Fibroblast of villous mesenchyme (primary cell): ENCODE measurements at regions not wholly inside any gene's neighbourhood (a gene's known extent, or its start where the extent isn't known, plus 50 kb on each side); places are given as distances from the start of the nearest gene placed in this dataset.
A peak's percentile ranks its signal among the peaks of the same experiment; 100 is the strongest.

Experiments used
- DNase-seq: peaks from one replicate; pipeline ENCODE4 v3.0.0-alpha.2; 2010; ENCODE audit warnings: low read depth
- H3K4me3 ChIP-seq: 2 replicates; pipeline ENCODE4 v1.5.1; 2011; ENCODE audit warnings: low read depth, mild to moderate bottlenecking, low read length
- TF ChIP-seq, protein P1 (sequence below): IDR thresholded peaks from 2 replicates; pipeline ENCODE4 v1.5.1; 2012; ENCODE audit warnings: low read depth, mild to moderate bottlenecking, low read length; ENCODE audit not compliant: insufficient read depth

DNA sequence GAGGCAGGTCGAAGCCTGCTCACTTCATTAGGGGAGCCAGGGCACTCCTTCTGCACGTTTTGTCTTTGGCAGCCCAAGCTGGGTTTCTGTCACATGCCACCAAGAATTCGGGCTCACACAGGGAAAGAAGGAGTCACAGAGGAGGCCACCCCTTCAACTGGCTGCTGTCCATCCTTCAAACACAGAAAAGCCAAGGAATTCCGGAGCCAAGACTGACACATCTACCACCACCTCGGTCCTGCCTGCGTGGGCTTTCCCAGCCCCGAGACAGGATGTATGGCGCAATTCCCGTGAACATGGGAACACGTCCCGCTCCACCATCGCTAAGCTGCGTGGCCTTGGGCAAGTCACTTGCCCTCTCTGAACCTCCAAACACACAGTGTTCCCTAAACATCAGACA, 70.4 kb downstream of the NCOR2 start:
- H3K4me3 ChIP-seq = no peak overlapping the region
- TF ChIP-seq, protein P1, sequence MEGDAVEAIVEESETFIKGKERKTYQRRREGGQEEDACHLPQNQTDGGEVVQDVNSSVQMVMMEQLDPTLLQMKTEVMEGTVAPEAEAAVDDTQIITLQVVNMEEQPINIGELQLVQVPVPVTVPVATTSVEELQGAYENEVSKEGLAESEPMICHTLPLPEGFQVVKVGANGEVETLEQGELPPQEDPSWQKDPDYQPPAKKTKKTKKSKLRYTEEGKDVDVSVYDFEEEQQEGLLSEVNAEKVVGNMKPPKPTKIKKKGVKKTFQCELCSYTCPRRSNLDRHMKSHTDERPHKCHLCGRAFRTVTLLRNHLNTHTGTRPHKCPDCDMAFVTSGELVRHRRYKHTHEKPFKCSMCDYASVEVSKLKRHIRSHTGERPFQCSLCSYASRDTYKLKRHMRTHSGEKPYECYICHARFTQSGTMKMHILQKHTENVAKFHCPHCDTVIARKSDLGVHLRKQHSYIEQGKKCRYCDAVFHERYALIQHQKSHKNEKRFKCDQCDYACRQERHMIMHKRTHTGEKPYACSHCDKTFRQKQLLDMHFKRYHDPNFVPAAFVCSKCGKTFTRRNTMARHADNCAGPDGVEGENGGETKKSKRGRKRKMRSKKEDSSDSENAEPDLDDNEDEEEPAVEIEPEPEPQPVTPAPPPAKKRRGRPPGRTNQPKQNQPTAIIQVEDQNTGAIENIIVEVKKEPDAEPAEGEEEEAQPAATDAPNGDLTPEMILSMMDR = no peak
- DNase-seq = peak; percentile 84

DNA sequence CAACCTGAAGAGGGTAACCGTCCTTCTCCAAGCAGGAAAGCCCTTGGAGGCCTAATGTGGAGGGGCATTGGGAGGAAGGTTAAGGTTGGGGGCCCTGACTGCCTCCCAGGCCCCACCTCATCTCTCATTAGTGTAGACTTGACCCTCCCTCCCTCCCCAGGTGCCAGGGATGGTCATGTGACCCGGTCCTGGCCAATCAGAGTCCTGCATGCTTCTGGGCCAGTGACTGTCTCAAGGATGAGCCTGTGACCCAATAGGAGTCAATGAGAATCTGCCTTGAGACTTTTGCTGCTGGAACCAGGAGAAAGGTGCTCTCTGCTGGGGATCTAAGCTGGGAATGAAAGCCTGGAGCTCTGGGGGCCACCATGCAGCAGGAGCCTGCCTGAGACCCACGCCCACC, 70.8 kb downstream of the NCOR2 start:
- TF ChIP-seq, protein P1 = no peak
- no peak for DNase-seq
- H3K4me3 ChIP-seq = no peak overlapping the region

DNA sequence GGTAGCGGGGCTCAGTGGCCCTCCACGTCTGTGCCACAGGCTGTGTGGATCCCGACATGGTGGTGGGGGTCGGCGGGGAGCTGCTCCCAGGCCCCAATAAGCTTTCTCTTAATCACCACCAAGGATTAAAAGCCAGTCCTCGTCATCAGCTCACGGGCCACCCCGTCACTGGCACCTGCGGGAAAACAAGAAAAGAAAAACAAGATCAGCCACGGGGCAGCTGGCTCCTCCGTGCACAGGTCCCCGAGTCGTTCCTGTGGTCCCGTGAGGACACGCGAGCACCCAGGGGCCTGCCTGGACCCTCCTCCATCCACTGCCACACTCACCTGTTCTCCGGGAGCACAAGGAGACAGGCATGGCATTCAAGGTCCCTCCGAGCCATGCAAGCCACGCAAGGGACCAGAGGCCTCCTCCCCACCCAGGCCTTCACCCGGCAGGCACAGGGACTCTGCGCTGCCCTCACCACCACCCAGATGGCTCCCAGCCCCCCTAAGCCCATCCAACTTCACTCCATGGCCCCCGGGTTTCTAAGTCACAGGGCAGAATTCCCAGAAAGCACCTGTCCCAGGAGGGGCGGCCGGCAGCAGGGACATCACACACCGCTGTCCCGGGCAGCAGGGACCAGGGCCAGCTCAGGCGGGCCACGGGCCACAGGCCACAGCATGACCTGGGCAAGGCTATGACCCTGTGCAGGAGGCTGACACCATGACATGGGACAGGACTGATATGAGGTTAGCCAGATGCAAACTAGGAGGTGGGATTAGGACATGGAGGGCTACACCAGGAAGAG, 72.0 kb downstream of the NCOR2 start:
- TF ChIP-seq, protein P1 = no peak
- no peak for DNase-seq

DNA sequence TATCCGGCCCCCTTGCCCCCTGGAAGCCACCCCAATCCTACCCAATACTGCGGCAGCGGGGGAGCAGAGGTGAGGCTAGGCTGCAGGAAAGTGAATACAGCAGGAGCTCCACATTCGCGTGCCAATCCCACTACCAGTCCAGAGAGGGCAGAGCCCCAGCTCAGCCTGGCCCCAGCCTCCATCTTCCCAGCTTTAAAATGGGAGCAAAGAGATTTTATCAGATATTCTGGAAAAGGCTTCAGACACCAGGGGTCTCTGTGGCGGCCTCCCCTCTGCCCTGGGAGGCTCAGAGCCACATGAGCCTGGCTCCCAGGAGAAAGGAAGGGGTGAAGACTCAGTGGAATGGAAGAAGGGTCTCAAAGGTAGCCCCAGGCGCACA, 72.7 kb downstream of the NCOR2 start:
- no peak for DNase-seq
- TF ChIP-seq, protein P1 = no peak
- H3K4me3 ChIP-seq = no peak overlapping the region

More for the DNA sequence above, 72.0 kb downstream of the NCOR2 start:
- H3K4me3 ChIP-seq = no peak overlapping the region

DNA sequence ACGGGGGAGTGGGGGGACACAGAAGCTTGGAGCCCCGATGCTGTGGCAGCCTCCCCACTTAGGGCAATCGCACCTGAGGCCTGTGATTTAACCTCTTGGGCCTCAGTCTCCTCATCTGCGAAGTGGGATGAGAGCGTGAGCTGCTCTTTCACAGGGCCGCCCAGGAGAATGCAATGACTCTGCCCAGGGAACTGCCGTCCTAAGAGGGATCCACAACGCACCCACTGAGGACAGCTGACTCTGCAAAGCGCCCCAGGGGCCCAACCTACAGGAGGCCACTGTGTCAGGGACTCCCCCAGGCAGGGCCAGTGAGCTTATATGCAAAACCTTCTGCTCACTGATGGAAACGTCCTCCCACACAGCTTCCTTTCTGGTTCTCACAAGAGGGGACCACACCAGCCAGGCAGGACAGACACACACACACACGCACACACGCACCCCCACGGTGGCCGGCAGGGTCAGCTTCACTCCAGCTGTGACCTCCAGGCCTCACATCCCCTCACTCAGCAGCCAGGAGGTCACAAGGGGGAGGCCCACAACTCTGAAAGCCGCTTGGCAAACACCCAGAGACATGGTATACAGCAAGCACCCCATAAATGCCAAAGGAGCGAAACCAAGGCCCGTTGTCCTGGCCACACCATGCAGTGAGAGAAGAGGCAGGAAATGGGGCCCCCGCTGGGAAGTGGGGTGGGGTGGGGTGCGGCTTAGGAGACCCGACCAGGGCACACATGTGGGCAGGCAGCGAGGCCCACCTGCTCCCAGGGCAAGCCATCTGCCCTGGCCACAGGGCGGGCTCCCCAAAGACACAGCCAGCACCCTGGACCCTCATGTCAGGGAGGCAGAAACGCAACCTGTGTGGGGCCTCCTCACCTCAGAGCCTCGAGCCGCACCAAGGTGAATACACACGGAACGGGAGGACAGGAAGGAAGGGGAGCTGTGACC, 73.3 kb downstream of the NCOR2 start:
- H3K4me3 ChIP-seq = no peak overlapping the region
- no peak for DNase-seq
- TF ChIP-seq, protein P1 = no peak

DNA sequence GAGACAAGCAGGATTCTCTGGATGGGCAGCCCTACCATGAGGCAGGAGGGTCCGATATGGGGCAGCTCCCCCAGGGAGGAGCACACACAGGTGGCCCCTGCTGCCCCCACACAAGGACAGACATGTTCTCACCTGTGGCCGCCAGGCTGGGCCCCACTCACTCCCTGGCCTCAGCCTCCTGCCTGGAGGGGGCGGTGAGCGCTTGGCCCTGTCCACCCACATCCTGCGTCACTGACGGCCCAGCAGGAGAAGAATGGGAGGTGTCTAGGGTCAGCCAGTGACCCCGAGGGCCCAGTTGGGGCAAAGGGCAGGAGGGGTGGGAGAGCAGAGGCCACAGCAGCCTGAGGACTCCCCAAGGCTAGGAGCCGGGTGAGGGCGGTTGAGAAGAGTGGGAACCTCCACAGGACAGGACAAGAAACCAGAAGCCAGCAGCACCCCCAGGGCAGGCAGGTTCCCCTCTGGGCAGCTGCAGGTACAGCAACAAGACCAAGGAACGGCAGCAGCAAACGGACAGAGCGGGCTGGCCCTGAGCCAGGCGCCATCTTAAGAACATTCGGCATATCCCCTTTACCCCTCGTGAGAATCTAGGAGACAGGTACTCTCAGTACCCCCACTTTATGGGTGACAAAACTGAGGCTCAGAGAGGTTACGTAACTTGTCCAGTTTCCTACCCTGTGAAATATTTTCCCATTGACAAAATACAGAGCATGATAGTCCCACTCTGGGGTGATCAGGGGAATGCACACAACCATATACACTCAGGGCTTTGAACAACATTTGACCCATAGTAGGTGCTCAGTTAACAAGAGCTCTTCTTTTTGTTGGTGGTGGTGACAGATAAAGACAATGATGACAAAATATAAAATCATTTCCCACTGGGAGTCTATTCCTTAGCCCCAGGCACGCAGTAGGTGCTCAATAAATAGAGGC, 74.3 kb downstream of the NCOR2 start:
- DNase-seq = no peak
- no peak overlapping the region for H3K4me3 ChIP-seq
- TF ChIP-seq, protein P1 = no peak
